Astrocyte of the cerebellum (primary cell): ENCODE measurements at regions not wholly inside any gene's neighbourhood (a gene's known extent, or its start where the extent isn't known, plus 50 kb on each side); places are given as distances from the start of the nearest gene placed in this dataset.

ENCODE experiments used
- DNase-seq: peaks from one replicate; pipeline ENCODE4 v3.0.0-alpha.2; 2011; ENCODE audit warnings: low read depth
- H3K4me3 ChIP-seq: 2 replicates; pipeline ENCODE4 v1.5.1; 2011; ENCODE audit warnings: mild to moderate bottlenecking, low read depth, low read length, moderate library complexity
- in situ Hi-C: cut with HindIII; loops from 2 replicates; pipeline ENCODE4 v1.10.0; 2017; ENCODE audit warnings: low sequenced_read_pairs
- TF ChIP-seq, protein P1 (sequence below): IDR thresholded peaks from 2 replicates; pipeline ENCODE4 v1.5.1; 2012; ENCODE audit warnings: low read length, low read depth, moderate library complexity, mild to moderate bottlenecking; ENCODE audit errors: missing control alignments

DNA sequence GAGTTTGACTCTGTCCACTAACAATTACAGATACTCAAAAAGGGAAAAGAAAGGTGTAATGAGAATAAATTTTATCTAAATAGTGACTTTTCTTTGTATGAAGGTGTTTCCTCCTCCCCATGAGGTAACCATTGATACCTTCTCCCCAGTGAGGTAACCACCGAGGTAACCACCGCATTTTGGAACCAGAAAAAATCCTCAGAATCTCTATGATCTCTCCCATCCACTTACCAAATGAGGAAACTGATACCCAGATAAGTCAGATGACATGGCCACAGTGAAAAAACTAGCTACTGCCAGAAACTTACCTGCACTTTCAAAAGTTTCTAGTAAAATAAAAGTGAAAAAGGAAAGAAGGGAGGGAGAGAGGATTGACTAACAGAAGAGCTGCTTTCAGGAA, 124.0 kb upstream of the FNDC3A start:
- no peak overlapping the region for H3K4me3 ChIP-seq
- in situ Hi-C loops, result no loop called here
- TF ChIP-seq, protein P1, sequence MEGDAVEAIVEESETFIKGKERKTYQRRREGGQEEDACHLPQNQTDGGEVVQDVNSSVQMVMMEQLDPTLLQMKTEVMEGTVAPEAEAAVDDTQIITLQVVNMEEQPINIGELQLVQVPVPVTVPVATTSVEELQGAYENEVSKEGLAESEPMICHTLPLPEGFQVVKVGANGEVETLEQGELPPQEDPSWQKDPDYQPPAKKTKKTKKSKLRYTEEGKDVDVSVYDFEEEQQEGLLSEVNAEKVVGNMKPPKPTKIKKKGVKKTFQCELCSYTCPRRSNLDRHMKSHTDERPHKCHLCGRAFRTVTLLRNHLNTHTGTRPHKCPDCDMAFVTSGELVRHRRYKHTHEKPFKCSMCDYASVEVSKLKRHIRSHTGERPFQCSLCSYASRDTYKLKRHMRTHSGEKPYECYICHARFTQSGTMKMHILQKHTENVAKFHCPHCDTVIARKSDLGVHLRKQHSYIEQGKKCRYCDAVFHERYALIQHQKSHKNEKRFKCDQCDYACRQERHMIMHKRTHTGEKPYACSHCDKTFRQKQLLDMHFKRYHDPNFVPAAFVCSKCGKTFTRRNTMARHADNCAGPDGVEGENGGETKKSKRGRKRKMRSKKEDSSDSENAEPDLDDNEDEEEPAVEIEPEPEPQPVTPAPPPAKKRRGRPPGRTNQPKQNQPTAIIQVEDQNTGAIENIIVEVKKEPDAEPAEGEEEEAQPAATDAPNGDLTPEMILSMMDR, result no peak
- DNase-seq, result no peak

DNA sequence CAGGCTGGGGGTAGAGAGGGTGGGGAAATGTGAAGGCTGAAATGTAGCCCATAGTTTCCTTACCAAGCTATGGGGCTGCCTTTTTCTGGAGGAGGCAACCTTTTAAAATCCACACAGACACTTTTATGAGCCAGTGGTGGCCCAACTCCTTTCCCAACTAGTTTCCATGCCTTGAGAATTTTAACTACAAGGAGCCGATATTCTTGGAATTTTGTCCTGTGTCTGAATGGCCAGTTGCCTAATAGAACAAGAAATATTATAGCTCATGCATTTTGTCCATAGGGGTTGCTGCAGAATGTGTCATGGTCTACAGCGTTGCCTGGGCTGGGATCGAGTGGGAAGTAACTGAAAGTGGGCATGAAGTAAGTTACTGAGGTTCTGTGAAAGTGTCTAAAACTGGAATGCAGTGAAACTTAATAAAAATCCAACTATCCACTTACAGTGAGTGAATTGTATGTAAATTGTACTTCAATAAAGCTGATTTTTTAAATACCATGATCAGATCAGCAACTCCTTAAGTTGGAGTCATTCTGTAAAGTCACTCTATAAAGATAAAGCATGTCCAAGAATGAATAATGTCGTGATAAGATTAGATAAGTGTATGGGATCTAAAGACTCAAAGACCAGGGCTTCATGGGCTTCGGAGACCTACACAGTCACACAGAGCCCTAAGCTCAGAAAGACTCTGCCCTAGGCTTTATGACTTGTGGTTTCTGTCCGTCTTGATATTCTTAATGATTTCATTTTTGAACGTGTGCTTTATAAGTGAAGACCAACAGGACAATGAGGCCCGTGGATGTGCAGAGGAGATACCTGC, 122.6 kb upstream of the FNDC3A start:
- TF ChIP-seq, protein P1, result no peak
- H3K4me3 ChIP-seq, result no peak overlapping the region
- DNase-seq, result no peak
- in situ Hi-C loops, result no loop called here

DNA sequence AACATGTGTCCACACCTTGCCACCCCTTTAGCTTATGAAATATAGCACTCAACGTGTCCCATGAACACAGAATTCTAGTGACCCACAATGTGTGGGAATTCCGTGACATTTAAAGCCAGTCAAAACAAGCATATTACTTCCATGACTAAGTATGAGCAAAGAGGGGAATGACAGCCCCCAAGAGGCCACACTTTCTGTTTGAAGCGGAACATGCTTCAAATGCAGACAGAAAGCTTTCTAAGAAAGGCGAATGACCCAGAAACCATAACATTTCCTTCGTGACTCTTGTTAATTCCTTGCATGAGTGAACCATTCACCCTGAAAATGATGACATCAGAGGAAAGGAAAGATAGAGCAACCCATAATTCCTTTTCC, 122.0 kb upstream of the FNDC3A start:
- DNase-seq, result no peak
- in situ Hi-C loops, result no loop called here
- no peak overlapping the region for H3K4me3 ChIP-seq
- TF ChIP-seq, protein P1, result no peak

DNA sequence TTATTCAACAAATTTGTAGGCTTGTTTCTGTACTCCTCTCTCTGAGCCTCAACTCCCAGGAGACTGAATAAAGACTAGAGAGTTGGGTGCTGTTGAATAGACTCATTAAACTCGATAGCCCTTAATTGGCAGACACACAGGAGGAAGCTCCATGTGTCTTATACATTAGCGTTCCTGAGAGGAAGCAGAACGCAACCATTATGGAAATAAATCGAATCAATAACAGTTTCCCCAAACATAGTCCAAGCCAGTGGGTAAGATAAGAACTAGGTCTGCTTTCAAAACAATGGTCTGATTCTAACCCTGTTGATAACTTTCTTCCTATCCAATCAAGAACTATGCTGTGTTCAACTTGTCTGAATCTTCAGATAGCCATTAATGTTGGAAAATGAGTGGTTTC, 118.1 kb upstream of the FNDC3A start:
- TF ChIP-seq, protein P1, result no peak
- in situ Hi-C loops, result no loop called here
- H3K4me3 ChIP-seq, result no peak overlapping the region

DNA sequence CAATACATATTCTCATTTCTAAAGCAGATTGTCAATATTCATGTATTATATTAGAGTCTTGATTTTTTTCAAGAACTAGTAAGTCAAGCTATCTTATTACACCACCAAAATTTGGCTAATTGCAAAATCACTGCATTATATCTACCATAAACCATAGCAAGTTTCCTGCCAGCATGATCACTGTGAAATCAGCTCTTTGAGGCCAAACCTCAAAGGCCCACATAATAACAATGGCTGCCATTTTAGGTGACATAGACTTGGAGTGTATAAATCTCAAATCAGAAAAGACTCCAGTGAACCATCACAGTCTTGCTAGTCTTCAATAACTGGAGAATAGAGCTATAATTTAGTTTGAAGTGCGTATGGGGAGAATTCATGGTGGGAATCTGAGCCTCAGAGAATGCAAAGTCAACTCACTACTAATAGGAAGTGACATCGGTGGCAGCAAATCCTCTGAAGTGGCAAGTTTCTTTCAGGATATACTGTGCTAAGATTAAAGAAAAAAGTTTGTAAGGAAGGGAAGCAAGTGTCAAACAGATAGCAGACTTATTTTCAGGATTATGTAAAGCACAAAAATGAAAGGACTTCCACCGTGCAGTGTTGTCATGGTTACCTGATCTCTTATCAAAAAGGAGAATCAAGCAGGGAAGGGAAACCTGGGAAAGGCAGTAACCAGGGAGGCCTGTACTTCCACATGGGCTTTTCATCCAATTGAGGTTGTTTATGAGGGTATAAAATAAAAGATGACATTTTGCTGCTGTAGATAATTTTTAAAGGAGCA, 117.4 kb upstream of the FNDC3A start:
- TF ChIP-seq, protein P1, result no peak
- no peak for DNase-seq
- in situ Hi-C loops, result no loop called here
- H3K4me3 ChIP-seq, result no peak overlapping the region

More for the DNA sequence above, 118.1 kb upstream of the FNDC3A start:
- DNase-seq, result no peak

DNA sequence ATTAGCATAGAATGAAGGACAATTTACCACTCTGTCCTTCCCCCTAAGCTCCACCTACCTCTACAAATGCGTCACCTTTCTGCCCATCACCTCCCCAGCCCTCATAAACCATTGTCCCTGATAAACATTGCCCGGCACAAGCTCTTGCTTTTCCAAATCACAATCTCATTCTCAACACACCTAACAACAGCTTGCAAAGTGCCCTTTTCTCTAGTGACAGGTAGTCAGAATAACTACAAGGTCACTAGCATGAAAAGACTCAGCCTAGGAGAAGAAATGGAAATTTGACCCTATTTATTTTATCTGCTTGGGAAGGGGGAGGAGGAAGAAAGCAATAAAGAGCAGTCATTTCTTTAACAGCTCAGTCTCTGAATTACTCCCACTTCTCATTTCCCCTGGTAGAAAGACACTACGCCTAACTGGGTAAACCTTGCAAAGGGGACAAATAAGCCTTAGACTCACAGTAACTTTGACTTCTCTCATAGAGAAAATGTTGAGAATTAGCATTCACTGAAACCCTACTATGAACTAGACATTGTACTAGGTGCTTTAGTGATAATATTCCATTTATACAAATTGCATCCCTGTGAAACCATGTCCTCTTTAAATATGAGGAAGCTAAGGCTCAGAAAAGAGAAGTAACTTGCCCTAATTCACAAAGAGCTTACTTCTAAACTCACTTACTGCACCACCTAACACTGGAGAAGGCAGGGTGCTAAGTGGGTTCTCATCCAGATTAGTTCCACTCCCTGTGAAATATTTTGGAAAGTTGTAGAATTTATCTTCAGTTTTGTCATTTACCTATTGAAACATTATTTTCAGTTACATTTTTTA, 116.2 kb upstream of the FNDC3A start:
- no peak for DNase-seq
- TF ChIP-seq, protein P1, result no peak
- in situ Hi-C loops, result no loop called here
- H3K4me3 ChIP-seq, result no peak overlapping the region
